Fibroblast of lung (primary cell): ENCODE measurements at regions not wholly inside any gene's neighbourhood (a gene's known extent, or its start where the extent isn't known, plus 50 kb on each side); places are given as distances from the start of the nearest gene placed in this dataset.

ENCODE experiments used
- CTCF ChIP-seq, 2 donors: IDR thresholded peaks in 1 of 2; conservative IDR thresholded peaks in 1 of 2; 1 replicate in 1 of 2; 2 replicates in 1 of 2; pipeline ENCODE4 v1.5.1; 2011 to 2012; ENCODE audit warnings: low read length in 2 of 2, control low read depth in 1 of 2, inconsistent platforms in 1 of 2, low read depth in 1 of 2, mild to moderate bottlenecking in 1 of 2
- EZH2 ChIP-seq: IDR thresholded peaks from 2 replicates; pipeline ENCODE4 v1.5.1; 2012; ENCODE audit warnings: low read length, control low read depth, mild to moderate bottlenecking; ENCODE audit errors: missing control alignments

GRCh38 chr16:54821731-54822130, 108.9 kb upstream of the IRX5 start:
- no peak for TF ChIP-seq CTCF (conservative IDR thresholded peaks at IDR 0.05 in 1 of 2, IDR thresholded peaks at IDR 0.05 in 1 of 2; ENCODE audit: low read depth in 1 of 2, low read length in 2 of 2)
- TF ChIP-seq EZH2 = no peak
